ENCODE measurements at regions not wholly inside any gene's neighbourhood (a gene's known extent, or its start where the extent isn't known, plus 50 kb on each side); places are given as distances from the start of the nearest gene placed in this dataset.

DNA sequence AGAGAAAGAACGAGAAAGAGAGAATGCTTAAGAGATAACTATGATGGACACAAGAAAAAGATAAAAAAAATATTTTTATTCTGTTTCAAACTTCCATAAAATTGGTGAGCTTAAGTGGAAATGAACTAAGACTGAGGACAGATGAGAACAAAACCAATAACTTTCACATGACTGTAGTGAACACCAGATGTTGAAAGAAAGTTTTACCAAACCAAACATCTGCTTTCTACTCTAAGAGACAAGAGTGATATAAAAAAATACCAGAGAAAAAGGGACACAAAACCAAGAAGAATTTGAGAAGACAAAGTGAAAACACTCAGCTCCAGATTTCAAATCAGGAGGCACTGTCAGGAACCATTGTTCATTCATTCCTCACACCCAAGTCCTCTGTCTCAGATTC, 147.9 kb downstream of the IMPG2 start:
- DNase-seq (ENCODE audit: low spot score), result no peak

DNA sequence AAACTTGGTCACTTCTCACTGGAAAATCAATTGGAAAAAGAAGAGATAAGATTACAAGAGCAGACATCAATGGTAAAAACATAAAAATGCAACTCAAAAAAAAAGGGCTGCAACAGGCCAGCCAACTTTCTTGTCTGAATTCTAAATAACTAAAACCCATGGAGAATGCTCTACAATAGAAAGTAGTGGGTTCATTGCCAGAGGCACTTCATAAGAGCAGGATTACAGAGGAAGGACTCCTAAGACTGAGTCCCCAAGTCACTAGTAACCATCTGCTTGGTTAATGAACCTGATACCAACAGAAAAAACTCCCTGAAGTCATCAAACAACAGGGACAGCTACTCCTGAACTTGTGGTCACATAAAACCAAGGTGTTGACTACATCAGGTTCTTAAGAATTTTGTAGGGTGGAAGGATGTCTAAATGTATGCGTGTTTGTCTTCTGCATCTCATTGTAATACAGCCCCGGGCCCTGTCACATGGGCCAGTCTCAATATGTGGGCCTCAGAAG, 148.6 kb downstream of the IMPG2 start:
- no peak for DNase-seq (ENCODE audit: low spot score)

DNA sequence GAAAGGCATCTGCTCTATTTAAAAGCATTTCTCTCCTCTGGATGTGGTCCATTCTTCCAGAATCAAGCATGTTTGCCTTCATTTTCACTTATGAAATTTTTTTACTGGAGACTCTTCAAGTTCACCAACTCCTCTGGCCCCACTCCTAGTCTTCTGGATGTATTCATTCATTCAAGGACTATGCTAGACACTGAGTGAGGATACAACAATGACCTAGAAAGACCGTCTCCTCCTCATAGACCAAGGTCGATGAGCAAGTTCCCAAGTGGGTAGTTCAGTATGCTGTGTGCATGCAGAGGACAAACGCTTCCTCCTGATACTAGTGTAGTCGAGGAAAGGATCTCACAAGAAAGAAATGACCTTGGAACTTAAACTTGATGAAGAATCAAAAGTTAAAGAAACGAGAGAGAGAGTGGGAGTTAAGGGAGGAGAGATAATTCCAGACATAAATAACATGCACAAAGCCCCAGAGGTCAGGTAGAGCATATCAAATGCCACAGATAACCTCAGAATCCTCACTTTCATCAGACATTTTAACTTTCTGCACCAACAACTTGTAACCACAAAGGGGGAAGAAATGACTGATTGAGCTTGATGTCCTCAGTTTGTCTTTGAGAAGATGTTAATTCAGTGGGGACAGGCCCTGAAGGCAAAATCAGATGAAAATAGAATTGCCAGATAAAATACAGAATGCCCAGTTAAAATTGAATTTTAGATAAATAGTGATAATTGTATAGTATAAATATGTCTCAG, 149.4 kb downstream of the IMPG2 start:
- no peak for DNase-seq (ENCODE audit: low spot score)

DNA sequence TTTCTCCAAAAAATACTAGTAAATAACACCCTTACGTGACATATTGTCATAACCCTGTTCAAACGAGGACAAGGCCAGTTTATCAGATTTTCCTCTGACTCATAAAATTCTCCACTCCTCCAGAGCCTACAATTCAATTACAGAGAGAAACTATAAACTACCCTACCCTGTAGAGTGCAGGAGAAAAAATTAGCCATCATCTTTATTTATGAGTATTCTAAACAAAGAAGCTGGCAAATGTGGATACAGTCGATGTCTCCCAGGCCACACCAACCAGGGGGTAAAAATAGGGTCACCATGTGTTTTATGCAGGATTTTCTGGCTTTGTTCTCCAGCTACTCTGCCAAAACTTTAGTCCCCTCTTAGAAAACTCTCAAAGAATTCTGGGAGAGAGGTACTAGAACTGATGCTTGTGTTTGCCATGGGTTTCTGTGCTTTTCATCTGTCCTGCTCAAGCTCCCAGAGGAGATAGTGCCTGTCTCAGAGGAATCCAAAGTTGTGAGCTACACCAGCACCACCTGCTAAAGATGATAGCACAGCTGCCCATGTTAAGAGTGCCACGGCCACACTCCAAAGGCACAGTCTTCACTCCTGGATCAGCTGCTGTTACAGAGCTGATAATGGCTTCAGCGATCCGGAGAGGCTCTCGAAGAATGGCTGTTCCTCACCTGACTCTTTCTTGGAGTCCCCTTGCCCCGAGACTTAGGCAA, 150.2 kb downstream of the IMPG2 start:
- no peak for DNase-seq (ENCODE audit: low spot score)

DNA sequence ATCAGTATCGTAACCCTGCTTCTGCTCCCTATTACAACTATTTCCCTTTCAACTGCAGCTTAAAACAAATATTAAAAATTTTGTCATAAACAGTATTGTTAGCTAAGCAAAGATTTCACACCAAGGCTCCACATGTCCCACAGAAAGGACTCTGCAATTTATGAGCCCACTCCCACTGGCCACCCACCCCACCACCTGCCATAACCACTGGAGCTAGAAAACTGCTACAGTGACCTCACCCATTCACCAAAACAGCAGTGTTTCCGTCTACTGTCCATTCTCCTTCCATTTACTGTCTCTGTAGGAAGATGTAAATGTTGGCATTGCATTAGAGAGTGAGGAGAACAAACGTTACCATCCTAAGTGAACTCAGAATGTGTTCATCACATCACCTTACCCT, 150.9 kb downstream of the IMPG2 start:
- DNase-seq (ENCODE audit: low spot score), result no peak

DNA sequence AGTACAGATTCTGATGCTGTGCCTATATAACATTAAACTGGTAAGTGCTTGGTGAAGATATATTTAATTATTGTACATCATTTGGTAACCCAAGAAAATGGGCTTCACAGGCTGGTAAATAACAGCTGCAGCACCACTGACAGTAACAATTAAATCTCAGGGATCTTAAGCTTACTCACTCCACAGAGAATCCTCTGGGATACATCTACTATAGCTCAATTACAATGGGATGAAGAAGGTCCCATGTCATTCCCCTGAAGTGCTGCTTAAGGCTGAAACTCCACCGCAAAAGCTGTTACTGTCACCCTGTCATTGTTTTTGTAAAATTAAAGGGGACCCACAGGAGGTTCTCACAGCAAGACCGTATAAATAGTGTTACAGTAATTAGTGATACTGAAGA, 153.0 kb downstream of the IMPG2 start:
- no peak for DNase-seq (ENCODE audit: low spot score)

DNA sequence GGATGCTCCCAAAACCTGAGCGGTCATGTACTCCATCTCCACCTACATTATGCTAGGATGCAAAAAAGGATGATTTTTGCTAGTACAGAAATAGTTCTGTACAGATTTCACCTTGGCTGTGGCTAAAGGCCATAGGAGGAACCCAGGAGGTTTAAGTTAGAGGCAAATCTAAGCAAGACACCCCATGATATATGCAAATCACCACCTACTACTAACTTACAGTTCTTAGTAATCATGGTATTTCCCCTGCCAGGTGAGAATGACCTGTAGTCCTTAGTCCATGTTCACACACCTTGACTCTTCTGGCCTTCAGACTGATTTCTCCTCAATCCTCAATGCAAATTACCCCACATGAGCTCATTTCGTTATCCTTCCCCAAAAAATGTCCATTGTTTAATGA, 154.2 kb downstream of the IMPG2 start:
- DNase-seq (ENCODE audit: low spot score), result no peak

DNA sequence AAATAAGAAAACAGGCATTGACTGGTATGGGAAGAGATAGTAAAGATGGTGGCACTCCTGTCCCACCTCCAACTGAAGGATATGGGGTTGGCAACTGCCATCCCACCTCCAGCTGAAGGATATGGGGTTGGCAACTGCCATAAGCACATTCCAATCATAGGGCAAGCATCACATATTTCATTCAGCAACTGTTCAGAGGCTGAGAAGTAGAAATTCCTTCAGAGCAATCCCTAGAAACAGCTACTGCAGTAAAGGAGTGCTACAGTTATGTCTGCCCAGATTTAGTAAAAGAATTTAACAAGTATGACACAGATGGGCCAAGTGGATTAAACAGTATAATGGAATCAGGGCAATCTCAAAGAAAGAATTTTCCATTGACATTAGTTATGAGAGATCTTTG, 156.8 kb downstream of the IMPG2 start:
- no peak for DNase-seq (ENCODE audit: low spot score)

DNA sequence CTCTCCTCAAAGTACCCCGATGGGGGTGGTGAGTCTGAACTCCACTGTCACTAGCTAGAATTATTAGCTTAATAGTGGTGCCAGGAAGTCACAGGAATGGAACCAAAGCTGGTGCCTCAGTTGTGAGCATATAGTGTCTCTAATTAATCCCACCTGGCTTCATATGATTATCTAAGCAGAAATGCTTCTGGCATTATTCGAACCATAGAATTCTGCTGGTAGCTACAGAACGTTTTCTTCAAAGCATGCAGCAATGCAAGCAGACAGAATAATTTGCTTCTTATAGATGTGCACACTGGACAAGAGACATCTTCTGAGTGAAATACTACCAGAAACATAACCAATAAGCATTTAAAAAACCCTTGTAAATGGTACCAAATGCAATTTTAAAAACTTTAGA, 160.9 kb downstream of the IMPG2 start:
- no peak for DNase-seq (ENCODE audit: low spot score)

DNA sequence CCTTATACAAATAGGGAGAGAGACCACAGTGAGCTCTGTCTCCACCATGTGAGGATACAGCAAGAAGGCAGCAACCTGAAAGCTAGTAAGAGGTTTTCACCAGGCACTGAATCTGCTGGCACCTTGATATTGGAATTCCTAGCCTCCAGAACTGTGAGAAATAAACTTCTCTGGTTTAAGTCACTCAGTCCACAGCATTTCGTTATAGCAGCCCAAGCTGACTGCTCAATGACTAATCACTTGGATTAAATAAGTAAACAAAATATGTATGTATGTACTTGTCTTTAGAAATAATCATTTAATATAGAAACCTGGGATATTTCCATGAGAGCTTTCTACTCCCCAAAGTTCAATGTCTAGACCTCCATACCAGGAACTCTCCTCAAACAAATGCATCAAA, 162.0 kb downstream of the IMPG2 start:
- DNase-seq (ENCODE audit: low spot score), result no peak

DNA sequence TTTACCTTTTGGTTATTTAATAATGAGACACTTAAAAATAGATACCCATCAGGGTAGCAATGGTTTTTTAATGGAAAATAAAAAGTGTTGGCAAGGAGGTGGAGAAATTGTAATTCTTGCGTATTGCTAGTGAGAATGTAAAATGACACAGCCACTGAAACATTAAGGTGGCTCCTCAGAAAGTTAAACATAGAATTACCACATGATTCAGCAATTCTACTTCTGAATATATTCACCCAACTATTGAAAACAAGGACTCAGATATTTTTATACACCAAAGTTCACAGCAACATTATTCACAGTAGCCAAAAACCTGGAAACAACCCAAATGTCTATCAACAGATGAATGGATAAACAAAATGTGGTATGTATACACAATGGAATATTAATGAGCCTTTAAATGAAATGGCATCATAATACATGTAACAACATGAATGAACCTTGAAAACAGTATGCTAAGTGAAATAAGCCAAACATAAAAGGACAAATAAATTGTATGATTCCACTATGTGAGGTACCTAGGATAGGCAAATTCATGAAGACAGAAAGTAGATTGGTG, 163.5 kb downstream of the IMPG2 start:
- no peak for DNase-seq (ENCODE audit: low spot score)

DNA sequence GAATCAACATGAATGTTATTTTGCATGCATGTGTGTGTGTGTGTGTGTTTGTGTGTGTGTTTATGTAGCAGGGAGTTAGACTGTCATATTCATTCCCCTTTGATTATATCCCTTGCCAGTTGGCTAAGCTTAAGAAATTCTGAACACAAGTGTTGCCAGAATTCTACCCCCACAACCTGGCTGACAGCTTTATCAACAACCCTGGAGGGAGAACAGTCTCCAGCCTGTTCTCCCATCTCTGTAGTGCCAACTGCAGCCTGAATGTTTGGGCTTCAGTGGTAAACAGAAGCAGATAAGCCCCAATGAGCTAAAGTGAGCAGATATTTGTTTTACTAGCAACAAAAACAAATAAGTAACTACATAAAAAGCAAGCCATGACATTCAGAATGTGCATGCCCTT, 162.6 kb upstream of the ABI3BP start:
- no peak for DNase-seq (ENCODE audit: low spot score)

DNA sequence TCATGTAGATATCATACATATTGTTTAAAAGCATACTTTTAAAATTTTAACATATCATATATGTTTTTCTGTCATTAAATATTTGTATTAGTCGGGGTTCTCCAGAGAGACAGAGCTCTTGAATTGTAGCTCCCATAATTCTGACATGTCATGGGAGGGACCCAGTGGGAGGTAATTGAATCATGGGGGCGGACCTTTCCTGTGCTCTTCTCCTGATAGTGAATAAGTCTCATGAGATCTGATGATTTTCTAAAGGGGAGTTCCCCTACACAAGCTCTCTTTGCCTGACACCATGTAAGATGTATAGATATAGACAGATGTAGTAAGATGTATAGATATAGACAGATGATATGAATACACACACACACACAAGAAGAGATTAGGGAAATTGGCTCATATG, 161.2 kb upstream of the ABI3BP start:
- no peak for DNase-seq (ENCODE audit: low spot score)

DNA sequence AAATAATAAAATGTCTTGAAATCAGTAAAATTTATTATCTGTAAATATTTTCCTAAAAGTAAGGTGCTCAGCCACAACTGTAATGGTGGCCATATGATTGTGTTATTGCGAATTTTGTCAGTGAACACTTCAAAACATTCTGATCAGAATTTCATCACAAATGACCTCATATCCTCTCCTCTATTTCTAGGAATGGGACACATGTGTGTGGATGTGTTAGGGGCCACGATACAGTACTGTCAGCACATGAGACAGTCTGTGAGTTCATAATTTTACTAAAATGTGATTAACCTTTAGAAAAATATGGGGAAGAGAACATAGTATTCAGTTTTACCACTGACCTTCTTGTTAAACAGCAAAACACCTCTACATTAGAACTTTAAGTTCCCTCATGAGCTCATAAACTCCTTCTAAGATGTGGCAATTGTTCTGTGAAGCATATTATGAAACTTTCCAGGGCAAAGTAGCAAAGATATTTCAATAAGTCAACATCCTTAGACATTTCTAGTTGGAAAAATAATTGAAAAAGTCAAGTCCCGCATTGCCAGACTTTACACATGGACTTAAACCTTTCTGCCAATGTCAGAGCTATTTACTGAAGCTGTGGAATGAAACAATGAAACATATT, 158.2 kb upstream of the ABI3BP start:
- DNase-seq (ENCODE audit: low spot score), result no peak

DNA sequence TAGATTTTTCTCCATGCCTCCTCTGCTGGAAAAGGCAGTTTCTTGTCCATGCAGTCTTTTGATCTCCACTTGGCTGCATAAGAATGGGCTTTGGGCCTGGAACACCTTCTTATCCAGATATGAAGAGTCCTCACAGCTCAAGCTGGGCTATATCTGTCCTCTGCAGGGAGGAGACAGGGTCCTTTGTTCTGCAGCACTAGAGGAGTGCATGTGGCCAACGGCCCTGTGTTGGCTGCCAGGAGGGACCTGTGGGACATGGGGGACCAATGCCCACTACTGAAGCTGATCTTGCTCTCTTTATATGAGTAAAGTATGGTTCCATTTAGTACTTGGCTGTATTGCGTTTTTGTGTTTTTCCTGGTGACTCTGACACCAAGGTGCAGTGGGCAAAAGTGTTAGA, 157.3 kb upstream of the ABI3BP start:
- no peak for DNase-seq (ENCODE audit: low spot score)

DNA sequence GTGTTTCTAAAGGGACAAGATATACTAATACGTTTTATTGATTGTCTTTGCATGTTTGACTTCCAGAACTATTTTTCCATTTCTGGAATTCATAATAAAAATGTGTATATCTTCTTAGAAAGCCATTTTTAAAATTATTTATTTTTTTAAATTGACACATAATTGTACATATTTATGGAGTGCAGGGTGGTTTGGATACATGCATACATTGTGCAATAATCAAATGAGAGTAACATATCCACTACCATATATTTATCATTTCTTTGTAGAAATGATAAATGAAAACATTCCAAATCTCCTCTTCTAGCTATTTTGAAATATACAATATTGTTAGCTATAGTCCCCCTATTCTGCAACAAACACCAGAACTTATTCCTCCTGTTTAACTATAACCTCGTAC, 156.5 kb upstream of the ABI3BP start:
- no peak for DNase-seq (ENCODE audit: low spot score)

DNA sequence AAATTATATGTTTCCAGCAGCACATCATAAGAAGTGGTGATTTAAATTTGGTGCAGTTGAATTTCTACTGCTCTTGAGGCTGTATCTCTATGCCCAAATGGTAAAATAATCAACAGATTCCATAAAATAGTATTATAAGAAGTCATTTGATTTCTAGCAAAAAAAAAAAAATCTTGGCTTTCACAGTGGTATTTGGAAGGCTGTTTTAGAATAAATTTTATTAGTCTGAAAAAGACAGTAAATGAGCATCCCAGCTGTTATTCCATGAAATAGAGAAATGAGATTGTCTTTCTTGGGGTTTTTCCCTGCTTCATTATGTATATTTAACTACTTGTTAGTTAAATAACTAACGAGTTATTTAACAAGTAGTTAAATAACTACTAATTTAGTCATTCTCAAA, 156.0 kb upstream of the ABI3BP start:
- DNase-seq (ENCODE audit: low spot score), result no peak

DNA sequence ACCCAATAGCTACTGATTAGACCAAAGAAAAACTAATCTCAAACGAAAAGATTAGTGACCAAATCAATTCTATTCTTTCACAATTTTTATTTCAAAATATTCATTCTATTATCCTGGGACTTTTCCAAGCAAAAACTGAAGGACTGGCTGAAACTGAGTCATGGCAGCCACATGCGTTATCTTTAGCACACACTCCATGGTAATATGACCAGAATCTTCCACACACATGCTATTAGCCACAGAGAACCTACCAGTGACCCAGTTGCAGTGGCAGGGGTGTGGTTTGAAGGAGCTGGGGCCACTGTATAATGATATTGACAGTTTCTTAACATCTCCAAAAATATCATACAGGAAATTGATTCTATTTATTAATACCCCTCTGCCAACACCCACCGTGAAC, 154.8 kb upstream of the ABI3BP start:
- DNase-seq (ENCODE audit: low spot score), result no peak

DNA sequence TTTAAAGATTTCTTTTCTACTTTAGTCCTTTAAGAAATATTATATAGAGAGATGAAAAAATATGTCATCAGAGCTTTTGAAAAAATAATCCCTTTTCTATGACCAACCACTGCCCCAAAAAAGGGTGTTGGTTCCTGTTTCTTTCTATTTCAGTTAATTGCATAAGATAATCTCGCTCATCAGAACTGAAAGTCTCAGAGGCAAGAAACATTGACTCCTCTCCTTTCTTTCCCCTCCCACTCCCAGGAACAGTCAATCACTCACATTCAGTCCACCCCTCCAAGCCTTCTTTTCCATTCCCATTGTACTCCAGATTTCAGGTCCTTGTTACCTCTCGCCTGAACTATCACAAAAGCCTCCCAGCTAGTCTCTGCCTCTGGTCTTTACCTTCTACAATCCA, 153.7 kb upstream of the ABI3BP start:
- no peak for DNase-seq (ENCODE audit: low spot score)

DNA sequence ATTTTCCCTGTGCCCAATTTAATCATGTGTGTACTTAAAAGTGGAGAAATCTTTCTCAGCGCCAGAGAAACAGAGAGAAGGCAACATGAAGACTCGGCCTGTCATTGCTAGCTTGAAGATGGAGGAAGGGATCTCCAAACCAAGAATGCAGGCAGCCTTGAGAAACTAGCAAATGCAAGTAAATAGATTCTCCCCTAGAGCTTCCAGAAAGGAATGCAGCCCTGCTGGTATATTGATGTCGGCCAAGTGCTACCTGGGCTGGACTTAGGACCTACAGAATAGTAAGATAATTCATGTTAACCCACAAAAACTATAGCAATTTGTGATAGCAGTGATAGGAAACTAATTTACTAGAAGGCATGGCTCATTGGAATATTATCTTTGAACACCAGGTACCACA, 150.9 kb upstream of the ABI3BP start:
- DNase-seq (ENCODE audit: low spot score), result no peak

DNA sequence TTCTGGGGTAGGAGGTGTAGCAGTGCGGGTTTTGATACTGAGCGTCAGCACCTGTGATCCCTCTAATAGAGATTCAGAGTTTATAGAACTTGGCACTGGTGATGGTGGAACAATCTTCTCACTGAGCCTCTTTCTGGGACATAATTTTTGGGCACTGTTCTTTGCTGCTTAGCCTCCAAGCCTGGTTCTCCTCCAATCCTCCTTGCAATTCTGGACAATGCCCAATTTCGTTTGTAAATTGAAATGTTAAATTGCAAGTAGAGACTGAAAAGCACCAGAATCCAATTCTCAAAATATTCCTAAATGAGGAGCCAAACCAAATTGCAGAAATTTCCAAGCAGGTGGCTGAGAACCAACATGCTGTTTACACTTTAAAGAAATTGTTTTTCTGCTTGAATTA, 149.8 kb upstream of the ABI3BP start:
- peak; percentile 2 for DNase-seq (ENCODE audit: low spot score)

DNA sequence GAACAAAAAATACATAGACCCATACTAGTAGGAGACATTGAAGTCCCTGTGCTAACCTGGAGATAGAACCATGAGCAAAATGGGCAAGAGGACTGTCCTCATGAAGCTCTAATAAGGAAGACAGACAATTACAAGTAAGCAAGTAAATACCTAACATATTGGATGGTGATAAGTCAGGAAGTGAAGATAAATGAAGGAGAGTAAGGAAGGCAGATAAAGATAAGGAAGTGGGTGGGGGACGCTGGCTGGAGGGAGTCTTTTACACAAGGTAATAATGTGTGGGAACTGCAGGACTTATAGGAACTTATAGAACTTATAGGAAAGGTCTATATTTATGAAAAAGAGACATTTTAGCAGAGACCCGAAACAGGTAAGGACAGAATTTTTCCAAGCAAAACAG, 148.9 kb upstream of the ABI3BP start:
- DNase-seq (ENCODE audit: low spot score), result no peak

DNA sequence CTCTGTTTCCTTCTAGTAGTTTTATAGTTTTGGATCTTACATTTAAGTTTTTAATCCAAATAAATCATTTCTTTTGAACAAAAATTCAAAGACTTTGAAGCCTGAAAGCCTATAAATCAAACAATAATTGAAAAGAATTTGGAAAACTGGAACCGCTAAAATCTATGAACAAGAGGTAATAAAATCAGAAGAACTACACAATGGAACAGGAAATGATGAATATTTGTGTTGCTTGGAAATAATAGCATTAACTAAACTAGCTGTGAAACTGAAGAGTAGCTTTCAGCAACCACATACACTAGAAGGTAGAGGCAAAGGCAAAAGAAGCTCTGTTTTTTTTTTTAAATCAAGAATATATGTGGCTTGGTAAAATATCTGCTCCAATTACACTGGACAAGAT, 147.9 kb upstream of the ABI3BP start:
- DNase-seq (ENCODE audit: low spot score), result no peak

All from cerebellar cortex (tissue), 1 donor.